HG02885 (cell line): ENCODE measurements at regions not wholly inside any gene's neighbourhood (a gene's known extent, or its start where the extent isn't known, plus 50 kb on each side); places are given as distances from the start of the nearest gene placed in this dataset.

Experiments used
- ATAC-seq: cut with Tn5 transposase; IDR thresholded peaks from one replicate; pipeline ENCODE4 v1.9.1; 2021; ENCODE audit warnings: mild to moderate bottlenecking; ENCODE audit not compliant: unreplicated experiment, poor library complexity

DNA sequence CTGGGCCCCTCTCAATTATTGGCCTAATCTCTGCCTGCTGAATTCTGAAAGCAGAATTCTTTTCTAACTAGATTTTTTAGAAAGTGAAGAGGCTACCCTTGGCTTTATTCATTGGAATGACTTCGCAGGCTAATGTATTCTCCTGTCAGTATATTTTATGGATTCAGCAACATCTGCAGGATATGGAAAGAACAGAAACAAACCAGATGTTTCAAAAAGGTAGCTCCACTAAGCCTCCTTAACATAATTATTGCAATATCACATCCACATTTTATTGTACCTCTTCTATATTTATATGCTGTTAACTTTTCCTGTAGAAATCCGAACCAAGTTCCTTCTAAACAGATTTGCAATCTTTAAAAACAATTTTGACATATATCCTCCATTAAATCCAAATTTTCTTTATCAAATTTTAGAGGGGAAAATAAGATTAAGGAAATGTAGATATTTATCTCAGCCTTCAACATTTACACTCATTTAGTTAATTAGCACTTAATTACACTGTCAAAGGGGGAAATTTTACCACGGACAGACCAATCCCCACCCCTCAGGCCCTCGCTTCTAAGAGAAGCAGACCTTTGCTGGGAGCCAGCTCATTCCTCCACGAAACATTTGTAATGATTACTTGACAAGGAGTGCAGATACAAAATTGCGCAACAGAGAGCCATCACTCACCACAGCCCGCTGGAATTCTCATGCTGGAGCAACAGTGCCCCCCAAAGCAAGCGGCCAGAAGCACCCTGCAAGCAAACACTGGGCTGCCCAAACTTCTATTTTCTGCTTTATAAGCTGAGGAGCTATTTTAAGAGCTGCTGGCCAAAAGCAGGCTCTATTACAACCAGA lies 253.4 kb downstream of the ETAA1 start:
- ATAC-seq, result peak; percentile 76

DNA sequence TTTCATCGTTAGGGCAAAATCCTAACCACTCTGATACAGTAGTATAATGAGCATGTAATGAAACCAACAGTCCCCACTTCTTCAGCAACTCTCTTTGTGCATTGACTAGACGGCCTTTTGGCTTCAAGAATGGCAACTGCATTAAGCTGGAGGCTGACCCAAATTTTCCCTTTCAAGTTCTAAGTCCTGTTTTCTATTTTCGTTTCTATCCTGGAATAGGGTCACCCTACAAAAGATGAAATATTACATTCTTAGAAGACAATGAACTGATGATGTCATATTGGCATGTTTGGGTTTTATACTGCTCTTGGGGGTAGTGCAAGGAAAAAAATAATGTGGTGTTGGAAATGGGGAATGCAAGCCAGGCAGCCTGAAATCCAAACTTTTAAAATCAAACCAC lies 254.4 kb downstream of the ETAA1 start:
- ATAC-seq, result no peak

DNA sequence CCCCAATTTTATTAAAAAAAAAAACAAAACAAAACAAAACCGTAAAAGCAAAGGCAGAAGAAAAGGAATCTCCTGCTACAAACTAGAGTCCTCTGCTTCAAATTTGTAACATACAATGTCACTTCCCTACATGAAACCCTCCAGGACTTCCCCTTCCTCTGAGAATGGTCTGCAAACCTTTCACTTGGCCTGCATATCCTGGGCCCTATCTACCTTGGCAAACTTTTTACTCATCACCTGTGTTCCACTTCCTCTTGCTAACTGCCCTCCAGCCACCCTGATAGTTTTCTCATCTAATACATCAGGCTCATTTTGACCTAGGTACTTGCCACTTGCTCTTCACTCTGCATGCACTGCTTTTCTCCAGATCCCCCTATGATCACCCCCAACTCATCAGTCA lies 255.5 kb downstream of the ETAA1 start:
- ATAC-seq, result peak; percentile 87

- ATAC-seq, result no peak
Measured at GRCh38 chr2:67656875-67657274, 259.7 kb downstream of the ETAA1 start.

DNA sequence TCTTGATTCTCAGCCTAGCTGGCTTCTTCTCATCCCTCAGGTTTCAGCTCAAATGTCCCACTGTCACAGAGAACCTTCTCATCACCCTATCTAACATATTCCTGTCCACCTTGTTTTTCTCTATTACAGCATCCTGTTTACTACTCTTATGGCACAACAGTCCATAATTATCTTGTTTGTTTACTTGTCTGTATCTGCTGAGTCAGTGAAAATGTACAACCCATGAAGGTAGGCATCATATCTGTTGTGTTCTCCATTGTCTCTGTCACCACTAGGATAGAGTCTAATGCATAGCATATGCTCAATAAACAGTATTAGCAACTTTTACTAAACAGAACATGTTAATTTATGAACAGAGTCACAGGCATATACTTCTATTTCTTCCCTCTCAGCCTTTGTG lies 261.7 kb downstream of the ETAA1 start:
- ATAC-seq, result no peak

DNA sequence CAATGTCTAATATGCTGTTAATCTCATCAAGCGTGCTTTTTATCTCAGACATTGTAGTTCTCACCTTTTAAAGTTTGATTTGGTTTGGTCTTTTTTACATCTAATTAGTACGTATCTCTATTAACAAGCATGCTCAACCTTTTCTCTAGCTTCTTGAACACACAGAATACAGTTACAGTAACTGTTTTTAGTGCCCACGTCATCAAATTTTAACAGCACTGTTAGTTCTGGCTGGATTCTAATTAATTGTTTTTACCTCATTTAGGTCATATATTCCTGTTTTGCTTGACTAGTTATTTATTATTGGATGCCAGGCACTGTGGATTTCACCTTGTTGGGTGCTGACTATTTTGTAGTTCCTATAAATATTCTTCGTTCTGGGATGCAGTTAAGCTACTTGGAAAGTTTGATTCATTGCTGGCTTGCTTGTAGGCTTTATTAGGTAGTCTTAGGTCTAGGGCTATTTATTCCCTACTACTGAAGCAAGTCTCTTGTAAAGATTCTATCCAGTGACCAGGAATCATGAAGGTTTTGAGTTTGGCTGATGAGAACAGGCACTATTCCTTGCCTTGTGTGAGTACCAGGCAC lies 263.0 kb downstream of the ETAA1 start:
- no peak for ATAC-seq

DNA sequence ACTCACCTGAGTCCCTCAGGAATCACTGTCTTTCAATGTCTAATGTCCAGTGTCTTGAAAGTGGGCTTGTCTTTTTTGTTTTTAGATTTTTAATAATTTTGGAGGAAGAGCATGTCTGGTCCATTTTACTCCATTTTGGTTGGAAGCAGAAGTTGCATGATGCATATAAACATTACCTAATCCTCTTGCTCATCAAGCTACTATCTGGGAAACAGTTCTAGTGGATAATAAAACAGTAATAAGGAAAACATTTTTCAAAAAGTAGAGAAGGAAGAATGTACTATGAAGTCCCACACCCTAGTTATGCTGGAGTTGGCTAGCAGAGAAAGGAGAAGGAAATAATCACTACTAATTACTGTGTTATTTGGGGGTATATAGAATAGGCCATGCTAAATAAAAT lies 263.7 kb downstream of the ETAA1 start:
- ATAC-seq, result no peak

DNA sequence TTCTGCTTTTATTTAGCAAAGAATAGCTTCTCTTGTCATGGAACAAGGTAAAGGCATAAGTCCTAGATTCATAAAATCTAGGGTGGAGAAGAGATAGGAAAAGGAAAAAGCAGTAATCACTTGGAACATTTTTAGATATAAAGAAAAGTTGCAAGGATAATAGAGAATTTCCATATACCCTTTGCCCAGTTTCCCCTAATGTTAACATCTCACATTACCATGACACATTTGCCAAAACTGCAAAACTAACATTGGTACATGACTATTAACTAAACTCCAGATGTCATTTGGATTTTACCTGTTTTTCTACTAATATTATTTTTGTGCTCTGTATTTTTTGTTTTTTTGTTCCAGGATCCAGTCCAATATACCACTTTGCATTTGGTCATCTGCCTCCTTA lies 265.1 kb downstream of the ETAA1 start:
- no peak for ATAC-seq

DNA sequence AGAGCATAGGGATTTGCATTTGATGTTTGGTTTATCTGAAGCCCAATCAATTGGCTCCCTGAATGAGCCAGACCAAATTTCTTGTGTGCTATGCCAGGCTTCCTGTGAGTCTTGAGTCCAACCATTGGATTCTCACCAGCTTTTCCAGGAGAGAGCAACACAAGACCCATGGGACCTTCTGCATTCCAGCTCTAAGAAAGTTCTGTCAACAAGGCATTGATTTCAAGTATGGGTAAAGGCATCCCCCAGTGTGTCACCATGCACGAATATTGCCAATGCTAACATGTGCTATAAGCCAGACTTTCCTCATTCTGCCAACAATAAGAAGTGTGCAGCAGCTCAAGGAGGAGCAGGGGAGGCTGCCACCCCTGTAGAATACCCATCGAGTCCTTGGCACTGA lies 266.6 kb downstream of the ETAA1 start:
- ATAC-seq, result no peak

DNA sequence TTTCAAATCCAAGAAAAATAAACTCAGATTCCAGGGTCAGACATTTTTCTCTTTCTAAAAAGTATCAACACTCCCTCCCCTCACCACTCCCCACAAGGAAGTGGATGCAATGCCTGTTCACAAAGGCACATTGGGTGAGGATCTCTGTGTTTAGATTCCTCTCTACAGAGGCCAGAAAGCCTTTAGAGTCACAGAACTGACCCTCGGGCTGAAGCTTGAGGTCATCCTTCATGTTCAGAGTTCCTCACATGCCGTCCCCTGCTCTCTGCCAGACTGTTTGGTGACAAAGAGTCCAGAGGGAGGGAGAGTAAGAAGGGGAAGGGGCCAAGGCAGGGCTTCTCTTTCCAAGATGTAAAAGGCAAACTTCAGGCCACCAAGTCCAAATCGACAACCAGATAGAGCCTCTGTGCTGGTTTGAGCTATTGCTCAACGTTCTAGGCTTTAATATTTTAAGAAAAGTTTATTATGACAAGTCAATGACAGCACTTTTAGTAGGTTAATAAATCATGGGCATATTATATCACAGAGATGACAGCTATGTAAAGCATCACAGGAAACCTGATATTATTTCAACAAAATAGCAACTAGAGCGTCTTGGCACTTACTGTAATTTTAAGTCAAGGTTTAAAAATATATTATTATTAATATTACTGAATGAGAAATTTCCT lies 269.4 kb downstream of the ETAA1 start:
- ATAC-seq, result no peak

GRCh38 chr2:67667054-67667908 lies 270.1 kb downstream of the ETAA1 start:
- ATAC-seq, result no peak

DNA sequence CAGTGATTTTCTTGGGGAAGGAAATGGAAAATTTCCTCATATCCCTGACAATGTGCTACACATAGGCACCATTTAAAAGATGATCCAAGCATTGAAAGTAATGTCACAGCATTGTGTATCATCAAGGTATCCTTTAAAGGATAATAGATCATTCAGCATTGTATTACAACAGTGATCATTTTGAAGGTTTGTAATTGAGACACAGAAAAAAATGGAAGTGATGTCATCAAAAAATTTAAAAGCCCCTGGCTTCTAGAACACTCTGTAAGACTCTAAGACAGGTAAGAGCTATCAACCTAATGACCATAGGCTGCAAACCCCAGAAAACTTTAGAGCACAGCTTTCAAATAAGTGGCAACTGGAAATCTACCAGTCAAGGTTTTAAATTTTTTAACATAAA lies 271.4 kb downstream of the ETAA1 start:
- ATAC-seq, result no peak

GRCh38 chr2:67669168-67669567 lies 272.0 kb downstream of the ETAA1 start:
- no peak for ATAC-seq

DNA sequence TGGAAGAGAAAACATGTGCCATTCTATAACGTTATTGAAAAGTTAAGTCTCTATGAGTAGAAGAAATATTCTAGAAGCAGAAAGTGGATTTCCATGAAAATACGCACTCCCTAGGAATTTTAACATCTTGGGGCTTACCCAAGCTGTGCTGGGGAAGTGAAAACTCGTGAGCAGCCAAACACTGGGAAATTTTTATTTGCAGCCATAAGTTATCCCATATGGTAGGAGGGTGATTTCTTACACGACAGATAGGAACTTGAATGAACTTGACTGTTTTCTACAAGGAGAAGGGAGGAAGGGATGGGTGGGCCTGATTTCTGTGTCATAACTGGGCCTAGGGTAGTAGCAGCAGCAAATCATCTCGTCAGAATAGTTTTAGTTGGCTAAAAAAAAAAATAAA lies 272.6 kb downstream of the ETAA1 start:
- no peak for ATAC-seq

- no peak for ATAC-seq
Measured at GRCh38 chr2:67670747-67671183, 273.6 kb downstream of the ETAA1 start.

- ATAC-seq, result peak; percentile 91
Measured at GRCh38 chr2:67671464-67672450, 274.6 kb downstream of the ETAA1 start.

- ATAC-seq, result no peak
Measured at GRCh38 chr2:67674668-67675067, 277.5 kb downstream of the ETAA1 start.

GRCh38 chr2:67684991-67685390 lies 287.9 kb downstream of the ETAA1 start:
- ATAC-seq, result no peak

DNA sequence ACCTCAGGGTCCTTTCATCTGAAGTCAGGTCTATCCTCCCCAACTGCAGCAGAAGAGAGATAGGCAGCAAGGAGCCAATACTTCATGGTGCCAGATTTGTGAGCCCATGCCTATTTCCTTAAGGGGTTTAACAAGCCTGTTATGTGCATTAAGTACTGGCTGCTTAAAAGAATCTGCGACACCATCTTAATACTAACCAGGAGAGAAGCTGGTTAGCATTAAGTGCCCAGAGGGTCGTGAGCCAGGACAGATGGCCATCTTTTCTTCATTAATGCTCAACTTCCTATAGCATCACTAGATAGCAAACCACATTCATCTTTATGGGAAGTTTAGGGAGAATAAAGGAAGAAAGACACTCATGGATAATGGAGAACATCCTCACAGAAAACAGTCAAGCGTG lies 289.1 kb downstream of the ETAA1 start:
- ATAC-seq, result no peak
